ENCODE measurements at regions not wholly inside any gene's neighbourhood (a gene's known extent, or its start where the extent isn't known, plus 50 kb on each side); places are given as distances from the start of the nearest gene placed in this dataset.
A peak's percentile ranks its signal among the peaks of the same experiment; 100 is the strongest.

DNA sequence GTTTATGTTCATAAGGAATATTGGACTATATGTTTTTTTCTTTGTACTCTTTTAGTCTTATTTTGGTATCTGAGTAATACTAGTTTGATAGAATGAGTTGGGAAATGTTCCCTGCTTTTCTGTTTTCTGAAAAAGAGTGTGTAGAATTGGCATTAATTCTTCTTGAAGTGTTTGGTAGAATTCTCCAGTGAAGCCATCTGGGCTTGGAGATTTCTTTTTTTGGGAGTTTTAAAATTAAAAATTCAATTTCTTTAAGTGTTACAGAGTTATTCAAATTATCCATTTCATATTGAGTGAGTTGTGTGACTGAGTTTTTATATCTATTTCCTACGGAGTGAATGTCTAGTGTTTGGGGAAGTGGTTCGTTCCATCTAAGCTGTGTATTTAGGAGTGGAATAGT is 80.6 kb upstream of the HS6ST1 start:
- Histone ChIP-seq H3K79me2 (ENCODE audit: insufficient read depth, low read length) (no peaks in the 10 kb centered on the region), H2AFZ (ENCODE audit: low read length) (no peak overlapping the region), H4K20me1 (ENCODE audit: insufficient read depth, low read length) (no peaks in the 10 kb centered on the region), H3K27me3 (ENCODE audit: control insufficient read depth in 1 of 2, insufficient read depth in 2 of 2, low read length in 2 of 2) (peaks cover 0 to 1% of the 10 kb centered on the region in 2 experiments; a peak in 1 of 5 replicates), H3K4me1 (ENCODE audit: insufficient read depth, low read length) (peaks cover 20% of the 10 kb centered on the region), H3K9me3 (ENCODE audit: low read length) (no peaks in the 10 kb centered on the region), H3K27ac (ENCODE audit: extremely low read length, insufficient read depth, low read length) (no peak overlapping the region), H3K4me3 (replicated peaks in 1 of 3; ENCODE audit: insufficient read depth in 1 of 3, low read depth in 2 of 3, low read length in 3 of 3) (no peak overlapping the region), H3K36me3 (replicated peaks in 1 of 2; ENCODE audit: control insufficient read depth in 1 of 2, insufficient read depth in 2 of 2, low read length in 2 of 2) (no peaks in the 10 kb centered on the region), H3K9ac (ENCODE audit: insufficient read depth, low read depth, low read length) (no peak overlapping the region), H3K4me2 (ENCODE audit: low read depth, low read length) (no peak overlapping the region)
- intact Hi-C loops (cut with micrococcal nuclease; ENCODE audit: unreplicated experiment) (no loop called here), in situ Hi-C loops (cut with HindIII; ENCODE audit: extremely low pct_ligation_motif_present, low pct_unique_long_range_greater_than_20kb) (no loop called here)
- no peak for TF ChIP-seq FOXA3 (CRISPR knock-in tag; IDR thresholded peaks at IDR 0.05)
- ATAC-seq (no peak), FAIRE-seq (no peak), DNase-seq (ENCODE audit: low spot score) (no peak)
- WGBS (ENCODE audit: low lambda C conversion rate), result 36% methylated on average over 2 of the region's 2 CpGs
- ChIA-PET CTCF (ENCODE audit: low intra/inter-chr PET ratio, low total read pairs) (no interaction called here), POLR2A (no interaction called here)
- BruUV-seq (replicated peaks), result no TSS peak

- ChIA-PET CTCF (ENCODE audit: low intra/inter-chr PET ratio, low total read pairs) (no interaction called here), POLR2A (no interaction called here)
- intact Hi-C loops (cut with micrococcal nuclease; ENCODE audit: unreplicated experiment) (no loop called here), in situ Hi-C loops (cut with HindIII; ENCODE audit: extremely low pct_ligation_motif_present, low pct_unique_long_range_greater_than_20kb) (no loop called here)
- no peak for DNase-seq (ENCODE audit: low spot score)
- Histone ChIP-seq H3K4me1 (ENCODE audit: insufficient read depth, low read length) (peaks cover 20% of the 10 kb centered on the region), H4K20me1 (ENCODE audit: insufficient read depth, low read length) (no peaks in the 10 kb centered on the region), H3K9me3 (ENCODE audit: low read length) (no peaks in the 10 kb centered on the region), H3K27ac (ENCODE audit: extremely low read length, insufficient read depth, low read length) (no peak overlapping the region), H3K9ac (ENCODE audit: insufficient read depth, low read depth, low read length) (no peak overlapping the region), H3K79me2 (ENCODE audit: insufficient read depth, low read length) (no peaks in the 10 kb centered on the region), H3K4me2 (ENCODE audit: low read depth, low read length) (no peak overlapping the region), H3K4me3 (replicated peaks in 1 of 3; ENCODE audit: insufficient read depth in 1 of 3, low read depth in 2 of 3, low read length in 3 of 3) (no peak overlapping the region), H3K27me3 (ENCODE audit: control insufficient read depth in 1 of 2, insufficient read depth in 2 of 2, low read length in 2 of 2) (peaks cover 0 to 1% of the 10 kb centered on the region in 2 experiments; a peak in 1 of 5 replicates), H3K36me3 (replicated peaks in 1 of 2; ENCODE audit: control insufficient read depth in 1 of 2, insufficient read depth in 2 of 2, low read length in 2 of 2) (no peaks in the 10 kb centered on the region), H2AFZ (ENCODE audit: low read length) (no peak overlapping the region)
- ATAC-seq, result no peak
- FAIRE-seq, result no peak
- BruUV-seq (replicated peaks), result no TSS peak
- WGBS (ENCODE audit: low lambda C conversion rate), result 18% methylated on average over 5 of the region's 5 CpGs
- TF ChIP-seq KAT8 (CRISPR knock-in tag; IDR thresholded peaks at IDR 0.05) (0 out of 2 replicates have a peak, but pooled peaks have one; percentile 22), ZBTB43 (CRISPR knock-in tag; conservative IDR thresholded peaks at IDR 0.05) (no peak), HNRNPLL (IDR thresholded peaks at IDR 0.05; ENCODE audit: low read depth, low read length, poor library complexity, severe bottlenecking) (no peak), FOXA3 (CRISPR knock-in tag; IDR thresholded peaks at IDR 0.05) (peak; percentile 52), GATAD2A (CRISPR knock-in tag; IDR thresholded peaks at IDR 0.05) (peak; percentile 91), PAXIP1 (CRISPR knock-in tag; conservative IDR thresholded peaks at IDR 0.05) (peak; percentile 73), SOX6 (IDR thresholded peaks at IDR 0.05) (no peak), SOX6 (CRISPR knock-in tag; IDR thresholded peaks at IDR 0.05) (peak; percentile 85), MAFK (conservative IDR thresholded peaks at IDR 0.05 in 1 of 2, IDR thresholded peaks at IDR 0.05 in 1 of 2; ENCODE audit: low read length in 2 of 2) (peak; percentile 6 to 22; a peak in 1 of 4 replicates), KLF16 (CRISPR knock-in tag; IDR thresholded peaks at IDR 0.05) (peak in 1 of 2 experiments; percentile 25; a peak in 1 of 4 replicates), NFE2 (CRISPR knock-in tag; IDR thresholded peaks at IDR 0.05) (no peak), CBFB (CRISPR knock-in tag; IDR thresholded peaks at IDR 0.05) (no peak), KAT2B (IDR thresholded peaks at IDR 0.05; ENCODE audit: borderline replicate concordance, low read depth, low read length) (peak; percentile 94), MBD4 (IDR thresholded peaks at IDR 0.05; ENCODE audit: borderline replicate concordance, low read length) (no peak), ZNF33A (CRISPR knock-in tag; IDR thresholded peaks at IDR 0.05; ENCODE audit: borderline replicate concordance) (no peak), ZMYM4 (CRISPR knock-in tag; IDR thresholded peaks at IDR 0.05) (no peak)
Observed at GRCh38 chr2:128399690-128400291, 81.1 kb upstream of the HS6ST1 start.
